GM18951 (cell line): ENCODE measurements at regions not wholly inside any gene's neighbourhood (a gene's known extent, or its start where the extent isn't known, plus 50 kb on each side); places are given as distances from the start of the nearest gene placed in this dataset.

Source experiments
- POLR2A ChIP-seq: IDR thresholded peaks from 4 replicates; pipeline ENCODE4 v1.6.1; 2011; ENCODE audit warnings: mild to moderate bottlenecking; ENCODE audit not compliant: insufficient read length, insufficient read depth; ENCODE audit errors: extremely low read depth
- in situ Hi-C: fragments of 300-500 bp; cut with MboI; formaldehyde crosslinking; loops from one replicate; pipeline ENCODE4 v1.12.0; 2022; ENCODE audit warnings: low sequenced_read_pairs, mixed read lengths, inconsistent platforms; ENCODE audit not compliant: unreplicated experiment

GRCh38 chr2:126831234-126832005, 67.3 kb upstream of the TEX51 start:
- in situ Hi-C loops: no loop called here
- no peak for TF ChIP-seq POLR2A

GRCh38 chr2:126832014-126832413, 66.7 kb upstream of the TEX51 start:
- TF ChIP-seq POLR2A: no peak
- in situ Hi-C loops: no loop called here

- in situ Hi-C loops: no loop called here
- TF ChIP-seq POLR2A: no peak
Observed at GRCh38 chr2:126832757-126833156, 65.9 kb upstream of the TEX51 start.

- no peak for TF ChIP-seq POLR2A
- in situ Hi-C loops: no loop called here
Observed at GRCh38 chr2:126834006-126834659, 64.6 kb upstream of the TEX51 start.

- TF ChIP-seq POLR2A: no peak
- in situ Hi-C loops: no loop called here
Observed at GRCh38 chr2:126835261-126835660, 63.4 kb upstream of the TEX51 start.

- in situ Hi-C loops: no loop called here
- TF ChIP-seq POLR2A: no peak
Observed at GRCh38 chr2:126835831-126836230, 62.9 kb upstream of the TEX51 start.

GRCh38 chr2:126836761-126837679, 61.7 kb upstream of the TEX51 start:
- TF ChIP-seq POLR2A: no peak
- in situ Hi-C loops: no loop called here

GRCh38 chr2:126837966-126838715, 60.5 kb upstream of the TEX51 start:
- in situ Hi-C loops: no loop called here

GRCh38 chr2:126838716-126838985, 60.0 kb upstream of the TEX51 start:
- TF ChIP-seq POLR2A: no peak
- in situ Hi-C loops: no loop called here

More at GRCh38 chr2:126837966-126838715, 60.5 kb upstream of the TEX51 start:
- no peak for TF ChIP-seq POLR2A

GRCh38 chr2:126839796-126840195, 58.9 kb upstream of the TEX51 start:
- in situ Hi-C loops: no loop called here

GRCh38 chr2:126843081-126843480, 55.6 kb upstream of the TEX51 start:
- in situ Hi-C loops: no loop called here
- no peak for TF ChIP-seq POLR2A

More at GRCh38 chr2:126839796-126840195, 58.9 kb upstream of the TEX51 start:
- TF ChIP-seq POLR2A: no peak

- in situ Hi-C loops: no loop called here
- TF ChIP-seq POLR2A: no peak
Observed at GRCh38 chr2:126846241-126846640, 52.4 kb upstream of the TEX51 start.
